Superior temporal gyrus (tissue), 1 donor: ENCODE measurements at regions not wholly inside any gene's neighbourhood (a gene's known extent, or its start where the extent isn't known, plus 50 kb on each side); places are given as distances from the start of the nearest gene placed in this dataset.
A peak's percentile ranks its signal among the peaks of the same experiment; 100 is the strongest.
"Not testable (repeated sequence)": the region's sequence is repeated elsewhere in the genome, so short reads cannot be mapped to it uniquely, and the experiment has no call there.

Experiments used
- DNase-seq: peaks from one replicate; pipeline ENCODE4 v3.0.0-alpha.2; 2016; ENCODE audit errors: extremely low spot score

DNA sequence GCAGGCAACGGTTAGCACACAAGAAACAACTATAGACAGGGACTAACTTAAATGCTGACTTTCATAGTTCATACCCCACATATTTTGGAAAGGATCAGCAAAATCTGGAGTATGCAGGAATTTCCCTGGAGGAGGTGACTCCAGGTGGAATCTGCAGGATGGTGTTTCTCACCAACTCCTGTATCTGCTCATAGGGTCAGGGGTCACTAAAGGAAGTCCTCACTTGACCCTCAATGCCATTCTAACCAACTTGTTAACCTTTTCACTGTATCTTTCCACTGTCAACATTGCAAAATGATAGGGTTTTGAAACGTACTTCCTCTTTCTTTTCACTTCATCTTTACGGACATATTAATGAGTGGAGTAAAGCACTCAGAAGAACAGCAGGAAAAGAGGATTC is 207.0 kb upstream of the CXCR4 start:
- no peak for DNase-seq

DNA sequence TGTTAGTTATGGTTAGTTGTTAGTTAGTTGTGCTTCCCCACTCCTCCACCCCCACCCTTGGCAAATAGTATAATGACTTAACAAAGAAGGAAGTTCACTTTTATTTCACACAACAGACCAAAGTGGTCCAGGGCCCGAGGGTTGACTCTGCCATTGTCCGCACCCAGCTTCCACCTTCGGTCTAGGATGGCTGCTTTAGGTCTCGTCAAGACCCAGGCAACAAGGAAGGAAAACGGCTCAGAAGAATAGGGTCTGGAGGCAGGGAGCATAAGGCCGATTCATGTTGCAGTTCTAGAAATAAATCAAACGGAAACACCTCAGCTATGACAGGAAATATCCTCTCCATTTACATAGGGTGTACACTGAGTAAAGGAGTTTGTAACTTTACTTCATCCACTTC is 206.0 kb upstream of the CXCR4 start:
- no peak for DNase-seq

DNA sequence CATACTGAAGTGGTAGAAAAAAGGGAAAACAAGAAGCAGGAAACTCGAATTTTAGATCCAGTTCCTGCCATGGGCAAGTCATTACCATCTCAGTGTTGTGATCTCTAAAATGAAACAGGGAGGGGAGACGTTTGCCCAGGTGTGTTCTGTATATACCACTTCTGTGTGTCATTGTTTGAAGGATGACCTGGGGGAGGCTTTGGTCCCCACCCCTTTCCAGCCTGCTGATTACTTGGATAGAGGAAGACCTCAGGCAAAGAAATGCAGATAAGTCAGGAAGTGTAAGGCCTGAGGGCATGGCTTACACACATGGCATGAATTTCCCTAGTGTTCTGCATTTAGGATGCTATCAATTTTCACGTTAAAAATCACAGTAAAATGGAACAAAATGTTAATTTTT is 205.2 kb upstream of the CXCR4 start:
- DNase-seq, result no peak

DNA sequence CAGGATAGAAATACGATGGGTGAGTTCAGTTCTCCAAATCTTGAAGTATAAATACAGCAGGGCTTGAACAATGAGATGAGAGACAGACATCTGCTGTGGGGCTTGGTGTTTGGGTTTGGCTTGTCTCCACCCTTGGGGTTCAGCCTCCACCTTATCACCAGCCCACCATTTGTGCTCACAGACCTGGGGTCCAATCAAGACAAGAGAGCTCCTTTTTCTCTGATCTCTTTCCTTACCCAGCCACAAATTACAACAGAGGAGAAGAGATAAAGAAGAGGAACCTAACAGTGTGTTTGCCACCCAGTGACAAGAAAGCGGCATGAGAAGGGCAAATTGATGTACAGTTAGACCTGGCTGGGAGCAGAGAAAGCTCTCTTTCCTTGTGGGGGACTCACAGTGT is 204.5 kb upstream of the CXCR4 start:
- DNase-seq, result no peak

DNA sequence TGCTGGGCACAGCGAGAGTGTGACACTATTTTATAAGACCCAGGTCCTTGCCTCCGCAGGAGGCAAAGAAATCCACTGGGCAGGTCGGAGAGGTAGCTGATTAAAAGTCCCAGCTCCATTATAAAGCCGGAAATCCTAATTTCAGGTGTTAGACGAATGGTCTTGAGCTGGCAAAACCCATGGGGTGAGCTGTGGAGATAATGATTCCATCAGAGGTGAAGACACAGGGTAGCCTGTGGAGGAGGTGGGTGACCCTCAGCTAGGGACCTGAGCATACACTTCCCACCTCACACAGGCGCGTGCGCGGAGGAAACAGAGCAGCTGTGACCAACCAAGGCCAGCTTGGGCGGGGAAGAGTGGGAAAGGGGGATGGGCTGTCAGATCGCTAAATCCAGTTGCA is 201.7 kb upstream of the CXCR4 start:
- no peak for DNase-seq

DNA sequence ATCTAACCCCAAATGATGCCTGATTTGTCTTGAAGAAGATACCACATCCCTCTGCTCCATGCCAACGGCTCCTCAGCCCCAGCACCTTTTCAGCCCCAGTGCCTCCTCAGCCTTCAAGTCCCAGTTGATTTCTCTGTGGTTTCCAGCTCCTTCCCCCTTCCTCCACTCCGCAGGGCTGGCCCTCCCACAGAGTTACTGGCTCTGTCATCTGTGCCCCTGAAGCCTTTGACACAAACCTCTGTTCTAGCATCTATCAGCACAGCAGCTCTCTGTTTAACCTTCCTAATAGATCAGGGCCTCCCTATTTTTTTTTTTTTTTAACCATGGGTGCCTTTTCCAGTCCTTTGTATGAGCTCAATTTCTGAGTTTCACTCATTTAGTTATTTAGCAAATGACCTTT is 201.3 kb upstream of the CXCR4 start:
- no peak for DNase-seq

DNA sequence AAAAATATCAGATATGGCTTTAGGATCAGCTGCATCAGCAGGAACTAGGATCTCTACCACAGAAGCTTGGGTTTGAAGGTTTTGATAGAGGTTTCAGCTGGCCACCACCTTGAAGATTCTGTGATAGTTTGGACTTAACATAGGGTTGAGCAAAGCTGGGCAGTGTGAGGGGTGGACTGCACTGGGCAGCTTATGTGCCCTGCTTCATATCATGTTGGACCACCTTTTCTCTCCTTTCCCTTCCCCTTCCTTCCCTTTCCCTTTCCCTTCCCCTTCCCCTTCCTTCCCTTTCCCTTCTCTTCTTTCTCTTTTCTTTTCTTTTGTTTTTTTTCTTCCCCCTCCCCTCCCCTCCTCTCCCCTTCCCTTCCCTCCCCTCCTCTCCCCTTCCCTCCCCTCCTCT is 196.3 kb upstream of the CXCR4 start:
- DNase-seq, result no peak

DNA sequence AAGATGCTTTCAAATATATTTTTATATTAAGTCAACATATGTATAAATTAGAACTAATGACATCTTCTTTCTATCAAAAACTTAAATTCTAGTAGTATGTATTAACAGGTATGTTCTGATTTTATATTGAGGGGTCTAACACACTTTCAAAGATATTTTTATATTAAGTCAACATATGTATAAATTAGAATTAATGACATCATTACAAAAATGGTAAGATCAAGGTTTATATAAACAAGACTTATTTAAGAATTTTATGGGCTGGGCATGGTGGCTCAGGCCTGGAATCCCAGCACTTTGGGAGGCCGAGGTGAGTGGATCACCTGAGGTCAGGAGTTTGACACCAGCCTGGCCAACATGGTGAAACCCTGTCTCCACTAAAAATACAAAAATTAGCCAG is 194.6 kb upstream of the CXCR4 start:
- DNase-seq, result not testable (repeated sequence)

DNA sequence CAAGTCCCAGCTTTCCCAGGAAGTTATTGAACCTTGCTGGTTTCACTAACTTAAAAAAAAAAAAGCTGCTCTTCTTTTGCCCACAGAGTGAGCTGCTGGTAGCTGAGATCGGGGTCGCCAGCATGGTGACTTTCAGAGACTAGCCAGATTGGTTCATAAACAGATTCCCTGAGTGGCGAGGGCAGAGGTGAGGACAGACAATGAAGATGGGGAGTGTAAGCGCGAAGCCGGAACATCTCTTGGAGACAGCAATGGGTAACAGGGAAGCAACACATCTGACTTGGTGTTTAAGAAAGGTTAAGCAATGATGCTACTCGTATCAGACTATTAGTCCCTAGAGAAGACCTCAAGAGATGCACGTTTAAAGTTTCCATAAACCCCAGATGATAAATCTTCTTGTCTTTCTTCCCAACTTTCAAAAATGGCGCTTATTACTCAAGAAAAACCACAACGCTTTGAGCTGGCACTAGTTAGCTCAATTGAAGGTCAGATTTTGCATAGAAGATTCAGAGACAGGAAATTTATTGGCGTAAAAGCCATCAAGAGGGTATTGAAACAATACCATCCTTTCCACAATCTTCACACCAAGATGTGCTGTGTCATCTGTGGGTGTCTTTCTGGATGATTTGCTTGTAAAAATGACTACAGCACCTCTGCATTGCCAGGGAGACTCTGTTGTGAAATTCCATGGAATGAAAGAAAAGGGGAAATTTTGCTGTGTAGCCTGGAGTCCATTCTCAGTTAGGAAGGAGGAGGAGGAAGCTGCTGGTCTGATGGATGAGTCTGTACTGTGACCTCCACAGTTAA is 193.1 kb upstream of the CXCR4 start:
- DNase-seq, result peak; percentile 26

DNA sequence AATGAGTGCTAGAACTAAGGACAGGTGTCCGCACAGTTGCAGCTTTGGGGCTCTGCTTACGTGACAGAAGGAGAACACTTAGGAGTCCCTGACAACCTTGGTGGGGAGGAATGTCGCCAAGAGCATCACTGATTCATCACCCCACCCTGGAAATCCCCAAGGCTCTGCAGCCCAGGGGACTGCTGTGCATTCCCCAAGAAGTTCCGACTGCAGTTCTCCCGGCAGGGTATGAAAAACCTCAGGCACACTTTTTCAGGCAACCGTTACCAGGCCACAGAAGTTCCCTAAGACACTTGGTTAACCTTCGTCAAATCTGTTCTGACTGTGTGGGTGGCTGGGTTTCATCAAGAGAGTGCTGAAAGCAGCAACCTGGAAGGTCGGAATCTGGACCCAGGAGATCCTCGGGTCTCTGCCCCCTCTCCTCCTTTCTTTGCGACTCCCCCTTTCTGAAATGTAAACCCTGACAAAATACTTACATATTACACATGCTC is 192.1 kb upstream of the CXCR4 start:
- no peak for DNase-seq

DNA sequence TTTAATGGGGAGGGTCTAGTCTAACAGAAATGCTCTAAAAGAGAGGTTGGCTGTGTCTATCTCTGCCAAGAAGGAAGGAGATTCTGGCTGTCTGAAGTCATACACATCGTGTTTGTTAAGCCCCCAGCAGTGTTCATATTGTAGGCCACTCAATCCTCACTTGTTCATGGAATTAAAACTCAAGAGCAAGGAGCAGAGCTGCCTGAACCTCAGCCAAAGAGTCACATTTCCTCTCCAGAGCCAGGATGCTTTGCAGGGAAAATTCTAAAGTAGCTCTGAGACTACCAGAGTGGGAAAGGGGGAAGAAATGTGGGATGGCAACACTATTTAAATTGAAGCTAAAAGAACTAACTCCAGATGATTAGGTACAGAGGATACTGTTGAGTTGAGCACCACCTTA is 190.7 kb upstream of the CXCR4 start:
- no peak for DNase-seq

DNA sequence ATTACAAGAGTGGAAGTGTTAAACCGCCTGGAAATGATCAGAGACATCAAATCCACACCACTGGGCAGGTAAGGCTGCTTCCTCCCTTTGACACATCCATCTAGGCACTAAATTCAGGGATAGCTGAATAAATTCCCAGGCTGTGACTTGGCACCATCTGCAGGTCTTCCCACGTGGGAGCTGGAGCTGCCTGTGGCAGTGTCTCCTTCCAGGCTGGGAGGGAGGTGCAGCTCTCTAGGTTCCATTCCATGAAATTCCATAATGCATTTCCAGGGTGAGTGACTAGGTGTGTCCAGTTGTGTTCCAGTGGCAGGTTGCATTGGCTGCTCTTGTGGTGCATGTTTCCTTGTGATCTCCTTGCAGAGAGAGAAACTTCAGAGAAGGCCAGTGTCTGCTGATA is 188.9 kb upstream of the CXCR4 start:
- no peak for DNase-seq

DNA sequence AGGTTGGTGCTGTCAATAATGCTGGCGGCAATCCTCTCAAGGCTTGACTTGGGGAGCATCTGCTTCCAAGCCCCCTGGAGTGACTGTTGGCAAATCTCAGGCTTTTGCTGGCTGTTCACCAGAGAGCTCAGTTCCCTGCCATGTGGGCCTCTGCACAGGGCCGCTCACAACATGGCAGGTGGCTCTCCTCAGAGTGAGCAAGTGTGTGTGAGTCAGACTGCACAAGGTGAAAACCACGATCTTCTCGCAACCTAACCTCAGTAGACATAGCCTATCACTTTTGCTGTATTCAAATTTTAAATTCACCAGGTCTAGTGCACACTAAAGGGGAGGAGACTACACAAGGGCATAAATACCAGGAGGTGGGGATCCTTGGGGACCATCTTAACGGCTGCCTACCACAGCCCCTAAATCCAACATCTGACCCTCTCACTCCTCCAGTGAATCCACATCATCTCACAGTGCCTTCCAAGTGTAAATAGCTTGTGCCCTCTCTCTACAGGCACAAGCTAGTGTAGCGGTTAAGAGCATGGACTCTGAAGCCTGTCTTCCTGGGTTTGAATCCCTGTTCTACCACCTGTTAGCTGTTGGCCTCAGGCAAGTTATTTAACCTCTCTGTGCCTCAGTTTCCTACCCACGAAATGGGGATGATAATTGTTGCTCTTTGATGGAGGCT is 187.7 kb upstream of the CXCR4 start:
- no peak for DNase-seq

DNA sequence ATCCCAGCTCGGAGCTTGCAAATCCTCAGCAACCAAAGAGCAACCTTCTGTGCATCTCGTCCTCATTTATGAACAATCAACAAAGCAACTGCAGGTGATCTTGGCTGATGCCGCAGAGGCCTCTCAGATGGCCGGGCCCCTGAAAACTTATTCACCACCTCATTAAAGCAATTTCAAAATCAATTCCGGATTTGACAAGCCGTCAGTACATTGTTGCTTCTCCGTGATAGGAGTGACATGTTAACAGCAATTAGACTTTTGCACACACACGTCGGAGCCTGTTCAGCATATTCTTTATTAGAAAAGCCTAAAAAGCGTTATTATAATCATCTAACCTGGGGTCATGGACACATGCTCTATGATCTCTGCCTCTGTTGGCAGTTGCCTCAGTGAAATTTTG is 183.1 kb upstream of the CXCR4 start:
- no peak for DNase-seq

DNA sequence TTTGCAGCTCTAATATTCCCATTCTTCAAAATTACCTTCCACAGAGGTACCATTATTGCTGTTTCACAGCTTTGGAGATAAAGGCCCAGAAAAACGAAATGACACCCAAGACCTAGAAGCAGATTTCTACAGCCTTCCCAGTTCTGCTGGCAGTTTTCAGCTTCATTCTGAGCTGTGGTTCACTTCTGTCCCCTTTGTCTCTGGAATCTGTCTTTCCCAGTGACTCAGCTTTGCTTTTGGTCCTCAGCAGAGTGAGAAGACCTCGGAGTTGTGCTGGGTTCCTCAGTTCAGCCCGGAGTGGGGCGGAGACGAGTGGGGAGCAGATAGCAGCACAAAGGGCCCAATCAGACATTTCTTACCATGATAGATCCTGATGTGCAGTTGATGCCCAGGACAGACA is 180.7 kb upstream of the CXCR4 start:
- no peak for DNase-seq

DNA sequence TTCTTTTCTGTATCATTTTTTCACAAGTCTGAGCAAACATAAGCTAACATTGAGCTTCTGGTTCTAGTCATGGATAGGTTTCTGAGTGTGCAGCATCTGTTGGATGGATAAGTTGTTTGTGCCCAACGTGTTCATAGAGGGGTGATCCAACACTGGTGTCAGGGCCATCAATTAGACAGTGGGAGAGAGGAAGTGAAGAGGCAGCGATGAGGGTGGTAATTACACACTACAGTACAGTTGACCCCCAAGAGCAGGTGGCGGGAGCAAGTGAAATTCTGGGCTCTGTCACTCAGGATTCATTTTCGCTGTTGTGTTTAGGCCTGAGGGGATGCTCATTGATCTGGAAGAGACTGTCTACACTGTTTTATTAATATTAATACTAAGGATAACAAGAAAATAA is 180.0 kb upstream of the CXCR4 start:
- no peak for DNase-seq

DNA sequence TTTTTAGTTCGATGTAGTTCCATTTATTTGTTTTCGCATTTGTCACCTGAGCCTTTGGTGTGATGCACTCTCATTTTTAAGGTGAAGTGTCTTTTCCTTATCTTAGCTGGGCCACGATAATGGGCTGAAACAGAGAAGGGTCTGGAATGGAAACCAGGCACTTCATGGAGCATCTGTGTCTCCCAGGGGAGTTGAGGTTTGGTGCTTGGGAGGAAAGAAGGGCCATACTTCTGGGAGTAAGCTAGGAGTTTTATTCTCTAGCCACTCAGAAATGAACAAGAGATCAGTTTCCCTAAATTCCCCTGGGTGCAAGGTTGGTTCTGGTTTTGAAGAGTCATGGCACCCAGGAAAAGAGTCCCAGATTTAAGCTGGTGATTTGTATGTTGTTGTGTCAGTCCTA is 179.4 kb upstream of the CXCR4 start:
- no peak for DNase-seq

DNA sequence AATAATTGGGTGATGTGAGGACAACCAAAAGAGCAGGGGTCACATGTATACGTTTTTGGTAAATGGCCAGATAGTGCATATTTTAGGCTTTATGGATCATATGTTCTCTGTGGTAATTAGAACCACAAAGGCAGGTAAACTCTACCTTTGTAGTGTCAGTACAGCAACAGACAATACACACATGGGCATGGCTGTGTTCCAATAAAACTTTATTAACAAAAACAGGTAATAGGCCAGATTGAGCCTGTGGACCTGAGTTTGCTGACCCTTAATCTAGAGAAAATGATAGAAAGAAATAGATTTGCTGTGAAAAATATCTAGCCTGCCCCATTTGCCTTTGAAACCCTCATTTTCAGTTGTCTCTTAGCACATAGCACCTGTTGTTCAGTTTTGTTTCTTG is 177.2 kb upstream of the CXCR4 start:
- DNase-seq, result no peak

DNA sequence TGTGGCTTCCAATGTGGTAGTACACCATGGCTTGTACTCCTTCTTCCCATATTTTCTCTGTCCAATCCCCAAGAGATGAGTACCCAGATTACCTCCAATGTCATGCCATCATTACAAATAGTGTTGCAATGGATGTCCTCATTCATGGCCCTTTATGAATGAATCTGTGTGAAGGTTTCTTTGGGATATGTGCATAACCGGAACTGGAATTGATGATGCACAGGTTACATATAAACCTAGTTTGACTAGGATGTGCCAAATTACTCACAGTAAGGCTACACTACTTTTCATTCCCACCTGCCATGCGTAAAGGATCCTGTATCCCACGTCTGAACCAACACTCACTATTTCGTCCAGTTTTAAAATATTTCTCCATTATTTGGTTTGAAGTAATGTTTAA is 173.9 kb upstream of the CXCR4 start:
- no peak for DNase-seq

DNA sequence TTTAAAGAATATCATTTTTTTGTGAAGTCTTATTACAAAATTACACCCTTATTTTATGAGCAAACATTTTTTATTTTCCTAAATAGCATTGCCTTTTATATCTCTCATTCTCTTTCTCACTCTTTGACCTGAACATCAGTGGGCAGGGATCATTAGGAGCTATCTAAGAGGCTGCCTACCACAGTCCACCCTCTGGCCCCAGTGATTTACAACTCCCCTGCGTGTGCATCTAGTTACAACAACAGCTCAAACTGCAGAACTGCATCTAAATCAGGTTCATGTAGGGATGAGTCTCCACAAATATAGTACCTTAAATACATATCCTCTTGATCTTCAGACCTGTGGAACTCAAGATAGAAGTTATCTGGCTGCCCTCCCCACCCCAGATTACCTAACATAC is 172.4 kb upstream of the CXCR4 start:
- DNase-seq, result no peak

DNA sequence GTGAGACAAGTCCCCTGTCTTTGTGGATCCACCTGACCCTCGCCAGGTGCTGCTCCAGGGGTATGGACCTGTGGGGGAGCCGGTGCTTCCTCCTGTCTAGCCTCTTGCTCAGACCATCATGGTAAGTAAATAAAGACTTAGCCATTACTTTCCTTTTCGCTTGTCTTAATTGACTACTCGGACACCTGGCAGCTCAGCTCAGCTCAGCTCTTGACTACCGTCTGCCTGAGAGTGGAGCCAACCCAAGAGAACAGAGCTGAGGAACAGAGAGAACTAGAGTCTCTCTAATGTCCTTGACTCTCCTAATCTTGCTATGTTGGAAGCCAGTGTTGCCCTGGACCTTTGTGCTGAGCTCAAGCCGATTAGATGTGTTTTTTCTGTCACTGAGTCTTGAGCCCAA is 170.3 kb upstream of the CXCR4 start:
- no peak for DNase-seq

DNA sequence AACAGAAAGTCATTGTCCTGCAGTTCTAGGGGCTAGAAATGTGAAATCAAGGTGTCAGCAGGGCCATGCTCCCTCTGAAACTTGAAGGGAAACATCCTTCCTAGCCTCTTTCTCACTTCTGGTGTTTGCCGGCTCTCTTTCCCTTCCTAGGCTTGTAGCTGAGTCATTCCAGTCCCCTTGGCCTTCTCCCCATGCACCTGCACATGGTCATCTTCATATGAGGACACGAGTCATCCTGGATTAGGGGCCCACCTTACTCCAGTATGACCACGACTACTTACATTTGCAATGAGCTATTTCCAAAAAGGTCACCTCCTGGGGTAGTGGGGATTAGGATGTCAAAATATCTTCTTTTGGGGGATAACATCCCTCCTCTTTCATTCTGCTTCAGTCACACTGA is 168.5 kb upstream of the CXCR4 start:
- no peak for DNase-seq
